Smooth muscle cell (in vitro differentiated cells): ENCODE measurements at regions not wholly inside any gene's neighbourhood (a gene's known extent, or its start where the extent isn't known, plus 50 kb on each side); places are given as distances from the start of the nearest gene placed in this dataset.

Source experiments
- DNase-seq: peaks from one replicate; lab custom pipeline; 2025; ENCODE audit not compliant: unreplicated experiment; lab: John Stamatoyannopoulos, UW
- H2AFZ ChIP-seq: fragments of 200-600 bp; sonication (generic); 2 replicates; pipeline ENCODE4 v1.6.0; 2016; ENCODE audit warnings: antibody characterized with exemption, low read depth, mild to moderate bottlenecking
- H3F3A ChIP-seq: fragments of 200-600 bp; sonication (generic); 2 replicates; pipeline ENCODE4 v1.6.0; 2017; ENCODE audit warnings: antibody characterized with exemption, low read depth
- H3K27ac ChIP-seq: fragments of 200-600 bp; sonication (generic); 2 replicates; pipeline ENCODE4 v1.5.1; 2016; ENCODE audit warnings: low read depth, mild to moderate bottlenecking
- H3K27me3 ChIP-seq: fragments of 200-600 bp; sonication (generic); 2 replicates; pipeline ENCODE4 v1.6.1; 2016; ENCODE audit warnings: low read depth, mild to moderate bottlenecking
- H3K36me3 ChIP-seq: fragments of 200-600 bp; sonication (generic); 2 replicates; pipeline ENCODE4 v1.5.1; 2016; ENCODE audit warnings: low read depth
- H3K4me1 ChIP-seq: fragments of 200-600 bp; sonication (generic); 2 replicates; pipeline ENCODE4 v1.5.1; 2016; ENCODE audit warnings: low read depth
- H3K4me2 ChIP-seq: fragments of 200-600 bp; sonication (generic); 2 replicates; pipeline ENCODE4 v1.6.0; 2016; ENCODE audit warnings: mild to moderate bottlenecking
- H3K4me3 ChIP-seq: fragments of 200-600 bp; sonication (generic); 2 replicates; pipeline ENCODE4 v1.5.1; 2016; ENCODE audit warnings: mild to moderate bottlenecking
- H3K79me2 ChIP-seq: fragments of 200-600 bp; sonication (generic); 2 replicates; pipeline ENCODE4 v1.6.0; 2016; ENCODE audit warnings: low read depth, mild to moderate bottlenecking
- H3K9ac ChIP-seq: fragments of 200-600 bp; sonication (generic); 2 replicates; pipeline ENCODE4 v1.6.0; 2016; ENCODE audit warnings: low read depth
- H3K9me3 ChIP-seq: fragments of 200-600 bp; sonication (generic); replicated peaks from 2 replicates; pipeline ENCODE4 v1.5.1; 2016; ENCODE audit warnings: low read depth
- H4K20me1 ChIP-seq: fragments of 200-600 bp; sonication (generic); 2 replicates; pipeline ENCODE4 v1.6.0; 2016; ENCODE audit warnings: low read depth
- WGBS: methylation state at CpG from one replicate; pipeline ENCODE4 v1.1.7; 2016; ENCODE audit warnings: low lambda C conversion rate; 5-methylcytosine and 5-hydroxymethylcytosine counted together
- TF ChIP-seq, protein P1 (sequence below): fragments of 200-600 bp; sonication (generic); IDR thresholded peaks from 2 replicates; pipeline ENCODE4 v1.5.1; 2017; ENCODE audit warnings: borderline replicate concordance, mild to moderate bottlenecking, antibody characterized with exemption; ENCODE audit not compliant: insufficient read depth, poor library complexity, severe bottlenecking

DNA sequence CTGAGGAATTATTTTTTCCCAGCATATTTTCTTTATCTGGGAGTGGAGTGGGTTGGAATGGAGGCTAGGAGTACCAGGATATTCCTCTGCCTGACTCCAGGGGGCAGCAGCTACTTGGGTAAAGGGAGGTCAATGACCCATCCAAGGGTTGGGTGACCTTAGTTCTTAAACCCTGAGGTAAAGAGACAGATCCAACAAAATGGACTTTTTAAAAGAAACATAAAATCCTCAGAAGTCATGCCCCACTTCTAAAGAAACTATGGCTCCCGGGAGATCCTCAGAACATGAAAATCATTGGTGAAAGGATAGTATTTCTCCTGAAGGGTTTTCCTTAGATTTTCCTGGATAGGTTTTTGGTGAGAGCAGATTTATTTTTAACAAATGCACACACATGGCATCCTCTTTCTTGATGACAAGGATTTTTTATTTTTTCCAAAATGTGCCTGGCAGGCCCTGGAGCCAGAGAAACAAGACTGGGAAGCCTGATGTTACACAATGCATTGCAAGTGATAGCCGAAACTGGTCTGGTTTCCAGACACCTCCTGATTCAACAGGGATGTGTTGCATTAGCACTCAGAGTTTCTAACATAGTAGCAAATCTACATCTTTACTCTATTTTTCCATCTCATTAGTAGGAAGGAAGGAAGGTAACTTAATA lies 240.9 kb upstream of the BTBD3 start:
- 23% methylated on average over 2 of the region's 2 CpGs for WGBS
- H3K9ac ChIP-seq, result no peak overlapping the region
- peak overlapping the region; percentile 54 for H2AFZ ChIP-seq
- no peaks in the 10 kb centered on the region for H3F3A ChIP-seq
- no peaks in the 10 kb centered on the region for H4K20me1 ChIP-seq
- H3K36me3 ChIP-seq, result no peaks in the 10 kb centered on the region
- peak overlapping the region; percentile 24 for H3K4me2 ChIP-seq
- no peaks in the 10 kb centered on the region for H3K4me1 ChIP-seq
- peak overlapping the region; percentile 8 for H3K27ac ChIP-seq
- TF ChIP-seq, protein P1, sequence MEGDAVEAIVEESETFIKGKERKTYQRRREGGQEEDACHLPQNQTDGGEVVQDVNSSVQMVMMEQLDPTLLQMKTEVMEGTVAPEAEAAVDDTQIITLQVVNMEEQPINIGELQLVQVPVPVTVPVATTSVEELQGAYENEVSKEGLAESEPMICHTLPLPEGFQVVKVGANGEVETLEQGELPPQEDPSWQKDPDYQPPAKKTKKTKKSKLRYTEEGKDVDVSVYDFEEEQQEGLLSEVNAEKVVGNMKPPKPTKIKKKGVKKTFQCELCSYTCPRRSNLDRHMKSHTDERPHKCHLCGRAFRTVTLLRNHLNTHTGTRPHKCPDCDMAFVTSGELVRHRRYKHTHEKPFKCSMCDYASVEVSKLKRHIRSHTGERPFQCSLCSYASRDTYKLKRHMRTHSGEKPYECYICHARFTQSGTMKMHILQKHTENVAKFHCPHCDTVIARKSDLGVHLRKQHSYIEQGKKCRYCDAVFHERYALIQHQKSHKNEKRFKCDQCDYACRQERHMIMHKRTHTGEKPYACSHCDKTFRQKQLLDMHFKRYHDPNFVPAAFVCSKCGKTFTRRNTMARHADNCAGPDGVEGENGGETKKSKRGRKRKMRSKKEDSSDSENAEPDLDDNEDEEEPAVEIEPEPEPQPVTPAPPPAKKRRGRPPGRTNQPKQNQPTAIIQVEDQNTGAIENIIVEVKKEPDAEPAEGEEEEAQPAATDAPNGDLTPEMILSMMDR, result peak; percentile 93
- DNase-seq, result no peak
- no peaks in the 10 kb centered on the region for H3K79me2 ChIP-seq
- H3K27me3 ChIP-seq, result no peaks in the 10 kb centered on the region
- no peak overlapping the region for H3K4me3 ChIP-seq
- H3K9me3 ChIP-seq, result no peaks in the 10 kb centered on the region

GRCh38 chr20:11677428-11677827 lies 240.3 kb upstream of the BTBD3 start:
- Histone ChIP-seq H3K4me2 (no peak overlapping the region), H3K4me3 (no peak overlapping the region), H2AFZ (no peak overlapping the region), H3K79me2 (no peaks in the 10 kb centered on the region), H3K4me1 (no peaks in the 10 kb centered on the region), H4K20me1 (no peaks in the 10 kb centered on the region), H3K36me3 (no peaks in the 10 kb centered on the region), H3K27ac (peak overlapping the region; percentile 8), H3F3A (no peaks in the 10 kb centered on the region), H3K9ac (no peak overlapping the region), H3K27me3 (no peaks in the 10 kb centered on the region), H3K9me3 (no peaks in the 10 kb centered on the region)
- WGBS, result 62% methylated on average over 3 of the region's 3 CpGs
- DNase-seq, result no peak
- TF ChIP-seq, protein P1, result no peak

GRCh38 chr20:11677836-11678235 lies 239.9 kb upstream of the BTBD3 start:
- H3F3A ChIP-seq, result no peaks in the 10 kb centered on the region
- no peak overlapping the region for H3K4me2 ChIP-seq
- H3K27ac ChIP-seq, result no peak overlapping the region
- H2AFZ ChIP-seq, result no peak overlapping the region
- TF ChIP-seq, protein P1, result no peak
- no peaks in the 10 kb centered on the region for H3K9me3 ChIP-seq
- H3K9ac ChIP-seq, result no peak overlapping the region
- H3K36me3 ChIP-seq, result no peaks in the 10 kb centered on the region
- H3K27me3 ChIP-seq, result no peaks in the 10 kb centered on the region
- DNase-seq, result no peak
- no peak overlapping the region for H3K4me3 ChIP-seq
- H3K79me2 ChIP-seq, result no peaks in the 10 kb centered on the region
- H3K4me1 ChIP-seq, result no peaks in the 10 kb centered on the region
- no peaks in the 10 kb centered on the region for H4K20me1 ChIP-seq
- 85% methylated on average over 3 of the region's 3 CpGs for WGBS

GRCh38 chr20:11682285-11682684 lies 235.4 kb upstream of the BTBD3 start:
- no peaks in the 10 kb centered on the region for H3K79me2 ChIP-seq
- no peaks in the 10 kb centered on the region for H3K4me1 ChIP-seq
- no peaks in the 10 kb centered on the region for H3K27me3 ChIP-seq
- TF ChIP-seq, protein P1, result no peak
- H3K36me3 ChIP-seq, result no peaks in the 10 kb centered on the region
- H3K4me3 ChIP-seq, result no peak overlapping the region
- WGBS, result 63% methylated on average over 3 of the region's 3 CpGs
- no peak for DNase-seq
- H3K27ac ChIP-seq, result no peak overlapping the region
- peak overlapping the region; percentile 12 for H2AFZ ChIP-seq
- H3F3A ChIP-seq, result no peaks in the 10 kb centered on the region
- no peak overlapping the region for H3K4me2 ChIP-seq
- no peaks in the 10 kb centered on the region for H3K9me3 ChIP-seq
- H4K20me1 ChIP-seq, result no peaks in the 10 kb centered on the region
- H3K9ac ChIP-seq, result no peak overlapping the region
